Neural cell (in vitro differentiated cells): ENCODE measurements at regions not wholly inside any gene's neighbourhood (a gene's known extent, or its start where the extent isn't known, plus 50 kb on each side); places are given as distances from the start of the nearest gene placed in this dataset.

Source experiments
- H2AFZ ChIP-seq: fragments of 200-600, 300-800 bp; sonication (generic), shearing (Covaris generic); 2 replicates; pipeline ENCODE4 v1.6.0; 2014; ENCODE audit warnings: low read depth, mild to moderate bottlenecking, antibody characterized with exemption, low read length, moderate library complexity
- H3F3A ChIP-seq: fragments of 200-600 bp; shearing (Covaris generic); 2 replicates; pipeline ENCODE4 v1.6.1; 2016; ENCODE audit warnings: mild to moderate bottlenecking, moderate library complexity, mixed read lengths, antibody characterized with exemption, low read length; ENCODE audit not compliant: insufficient read depth, poor library complexity, severe bottlenecking
- H3K27ac ChIP-seq: fragments of 200-600, 300-800 bp; sonication (generic), shearing (Covaris generic); 2 replicates; pipeline ENCODE4 v1.5.1; 2014; ENCODE audit warnings: mild to moderate bottlenecking, low read length, moderate library complexity
- H3K27me3 ChIP-seq: fragments of 300-800, 200-600 bp; sonication (generic), shearing (Covaris generic); 2 replicates; pipeline ENCODE4 v1.6.0; 2014; ENCODE audit warnings: mild to moderate bottlenecking, low read depth, low read length, moderate library complexity; ENCODE audit not compliant: insufficient read depth
- H3K36me3 ChIP-seq: fragments of 300-800, 200-600 bp; sonication (generic), shearing (Covaris generic); 2 replicates; pipeline ENCODE4 v1.5.1; 2014; ENCODE audit warnings: mild to moderate bottlenecking, antibody characterized with exemption, low read length, moderate library complexity; ENCODE audit not compliant: insufficient read depth
- H3K4me2 ChIP-seq: fragments of 300-800, 200-600 bp; sonication (generic), shearing (Covaris generic); 2 replicates; pipeline ENCODE4 v1.6.0; 2014; ENCODE audit warnings: mild to moderate bottlenecking, low read length
- H3K4me3 ChIP-seq: fragments of 300-800, 200-600 bp; sonication (generic), shearing (Covaris generic); 2 replicates; pipeline ENCODE4 v1.5.1; 2014; ENCODE audit warnings: mild to moderate bottlenecking, low read length, moderate library complexity
- H3K79me2 ChIP-seq: fragments of 200-600 bp; shearing (Covaris generic); replicated peaks from 2 replicates; pipeline ENCODE4 v1.6.0; 2014; ENCODE audit warnings: mild to moderate bottlenecking, low read length, moderate library complexity; ENCODE audit not compliant: insufficient read depth
- H3K9ac ChIP-seq: fragments of 300-800, 200-600 bp; sonication (generic), shearing (Covaris generic); 2 replicates; pipeline ENCODE4 v1.6.1; 2016; ENCODE audit warnings: mild to moderate bottlenecking, low read length, mixed read lengths
- H3K9me2 ChIP-seq: fragments of 200-600 bp; shearing (Covaris generic); 2 replicates; pipeline ENCODE4 v1.6.1; 2016; ENCODE audit warnings: mild to moderate bottlenecking, low read length, mixed read lengths; ENCODE audit not compliant: insufficient read depth
- H3K9me3 ChIP-seq: fragments of 200-600, 300-800 bp; sonication (generic), shearing (Covaris generic); 2 replicates; pipeline ENCODE4 v1.6.1; 2016; ENCODE audit warnings: mild to moderate bottlenecking, mixed run types, low read length, moderate library complexity, mixed read lengths
- H4K20me1 ChIP-seq: fragments of 200-600 bp; shearing (Covaris generic); 2 replicates; pipeline ENCODE4 v1.6.1; 2016; ENCODE audit warnings: mild to moderate bottlenecking, mixed run types; ENCODE audit not compliant: insufficient read depth
- EP300 ChIP-seq: fragments of 450-650 bp; conservative IDR thresholded peaks from 2 replicates; pipeline ENCODE4 v1.6.1; 2014; ENCODE audit warnings: antibody characterized with exemption, mild to moderate bottlenecking, moderate library complexity; ENCODE audit not compliant: poor library complexity, severe bottlenecking
- EZH2 ChIP-seq: fragments of 200-600, 300-800 bp; shearing (Covaris generic), sonication (generic); IDR thresholded peaks from 2 replicates; pipeline ENCODE4 v1.6.1; 2014; ENCODE audit warnings: antibody characterized with exemption, low read length, borderline replicate concordance, mild to moderate bottlenecking; ENCODE audit not compliant: insufficient read depth, poor library complexity, severe bottlenecking
- MXI1 ChIP-seq: fragments of 450-650 bp; conservative IDR thresholded peaks from 2 replicates; pipeline ENCODE4 v1.6.1; 2014; ENCODE audit warnings: antibody characterized with exemption, mild to moderate bottlenecking; ENCODE audit not compliant: poor library complexity, severe bottlenecking
- POLR2AphosphoS5 ChIP-seq: IDR thresholded peaks from 2 replicates; pipeline ENCODE4 v1.6.1; 2012
- RAD21 ChIP-seq: fragments of 450-650 bp; conservative IDR thresholded peaks from 2 replicates; pipeline ENCODE4 v1.6.1; 2014; ENCODE audit warnings: antibody characterized with exemption, mild to moderate bottlenecking, moderate library complexity
- REST ChIP-seq: IDR thresholded peaks from 2 replicates; pipeline ENCODE4 v1.6.1; 2012; ENCODE audit warnings: borderline replicate concordance
- SMC3 ChIP-seq: fragments of 450-650 bp; conservative IDR thresholded peaks from 2 replicates; pipeline ENCODE4 v1.6.1; 2014; ENCODE audit warnings: antibody characterized with exemption, mild to moderate bottlenecking, moderate library complexity; ENCODE audit not compliant: poor library complexity
- TAF1 ChIP-seq: IDR thresholded peaks from 2 replicates; pipeline ENCODE4 v1.6.1; 2012; ENCODE audit warnings: low read depth
- TF ChIP-seq, protein P1 (sequence below): fragments of 450-650 bp; IDR thresholded peaks from 2 replicates; pipeline ENCODE4 v1.5.1; 2014; ENCODE audit warnings: antibody characterized with exemption, mild to moderate bottlenecking, moderate library complexity; ENCODE audit not compliant: poor library complexity, severe bottlenecking

GRCh38 chr9:16099732-16100536 is 547.1 kb downstream of the CCDC171 start:
- H3K36me3 ChIP-seq = no peaks in the 10 kb centered on the region
- no peak overlapping the region for H3K4me2 ChIP-seq
- no peak overlapping the region for H3K9ac ChIP-seq
- H3K9me2 ChIP-seq = no peaks in the 10 kb centered on the region
- no peaks in the 10 kb centered on the region for H3K9me3 ChIP-seq
- H3K27ac ChIP-seq = no peak overlapping the region
- TF ChIP-seq RAD21 (no peak), SMC3 (no peak), TAF1 (no peak), MXI1 (no peak), EZH2 (no peak), EP300 (no peak), POLR2AphosphoS5 (no peak), REST (no peak)
- TF ChIP-seq, protein P1, sequence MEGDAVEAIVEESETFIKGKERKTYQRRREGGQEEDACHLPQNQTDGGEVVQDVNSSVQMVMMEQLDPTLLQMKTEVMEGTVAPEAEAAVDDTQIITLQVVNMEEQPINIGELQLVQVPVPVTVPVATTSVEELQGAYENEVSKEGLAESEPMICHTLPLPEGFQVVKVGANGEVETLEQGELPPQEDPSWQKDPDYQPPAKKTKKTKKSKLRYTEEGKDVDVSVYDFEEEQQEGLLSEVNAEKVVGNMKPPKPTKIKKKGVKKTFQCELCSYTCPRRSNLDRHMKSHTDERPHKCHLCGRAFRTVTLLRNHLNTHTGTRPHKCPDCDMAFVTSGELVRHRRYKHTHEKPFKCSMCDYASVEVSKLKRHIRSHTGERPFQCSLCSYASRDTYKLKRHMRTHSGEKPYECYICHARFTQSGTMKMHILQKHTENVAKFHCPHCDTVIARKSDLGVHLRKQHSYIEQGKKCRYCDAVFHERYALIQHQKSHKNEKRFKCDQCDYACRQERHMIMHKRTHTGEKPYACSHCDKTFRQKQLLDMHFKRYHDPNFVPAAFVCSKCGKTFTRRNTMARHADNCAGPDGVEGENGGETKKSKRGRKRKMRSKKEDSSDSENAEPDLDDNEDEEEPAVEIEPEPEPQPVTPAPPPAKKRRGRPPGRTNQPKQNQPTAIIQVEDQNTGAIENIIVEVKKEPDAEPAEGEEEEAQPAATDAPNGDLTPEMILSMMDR = no peak
- H3K4me3 ChIP-seq = no peak overlapping the region
- H4K20me1 ChIP-seq = no peaks in the 10 kb centered on the region
- H3K27me3 ChIP-seq = no peaks in the 10 kb centered on the region
- H3K79me2 ChIP-seq = no peaks in the 10 kb centered on the region
- no peak overlapping the region for H2AFZ ChIP-seq
- H3F3A ChIP-seq = no peaks in the 10 kb centered on the region

GRCh38 chr9:16100537-16101091 is 547.8 kb downstream of the CCDC171 start:
- Histone ChIP-seq H3K4me3 (no peak overlapping the region), H3K27me3 (no peaks in the 10 kb centered on the region), H3F3A (no peaks in the 10 kb centered on the region), H4K20me1 (no peaks in the 10 kb centered on the region), H3K79me2 (no peaks in the 10 kb centered on the region), H3K9me2 (no peaks in the 10 kb centered on the region), H3K9ac (no peak overlapping the region), H3K27ac (no peak overlapping the region), H3K4me2 (no peak overlapping the region), H3K36me3 (no peaks in the 10 kb centered on the region), H3K9me3 (no peaks in the 10 kb centered on the region), H2AFZ (no peak overlapping the region)
- TF ChIP-seq, protein P1 = no peak
- no peak for TF ChIP-seq EZH2
- TF ChIP-seq POLR2AphosphoS5 = no peak
- TF ChIP-seq RAD21 = no peak
- no peak for TF ChIP-seq SMC3
- TF ChIP-seq MXI1 = no peak
- TF ChIP-seq TAF1 = no peak
- no peak for TF ChIP-seq REST
- TF ChIP-seq EP300 = no peak
